Activated CD4-positive, alpha-beta T cell treated with anti-CD3 and anti-CD28 coated beads, Interleukin-2, amount 10 ng/mL, durations not matched to agents 7 days and 5 days (primary cell): ENCODE measurements at regions not wholly inside any gene's neighbourhood (a gene's known extent, or its start where the extent isn't known, plus 50 kb on each side); places are given as distances from the start of the nearest gene placed in this dataset.

Source experiments
- CTCF ChIA-PET: fragments of 350-600 bp; sonication (Branson Sonifier 250); formaldehyde crosslinking; loops from one replicate; lab custom pipeline; 2021; ENCODE audit warnings: antibody characterized with exemption; lab: Charles Lee
- POLR2A ChIA-PET: fragments of 350-600 bp; sonication (Branson Sonifier 250); formaldehyde crosslinking; loops from one replicate; lab custom pipeline; 2021; ENCODE audit warnings: antibody characterized with exemption; lab: Charles Lee
- DNase-seq: peaks from one replicate; pipeline ENCODE4 v3.0.0-alpha.2; 2020
- H3K27ac Mint-ChIP-seq: one replicate; pipeline ENCODE4 v1.8.0; 2021; ENCODE audit warnings: mild to moderate bottlenecking, moderate library complexity, mixed read lengths
- H3K27me3 Mint-ChIP-seq: one replicate; pipeline ENCODE4 v1.8.0; 2021; ENCODE audit warnings: mixed read lengths
- H3K36me3 Mint-ChIP-seq: one replicate; pipeline ENCODE4 v1.8.0; 2021; ENCODE audit warnings: low read depth, mixed read lengths
- H3K4me1 Mint-ChIP-seq: one replicate; pipeline ENCODE4 v1.8.0; 2021; ENCODE audit warnings: mixed read lengths
- H3K4me3 Mint-ChIP-seq: one replicate; pipeline ENCODE4 v1.8.0; 2021; ENCODE audit warnings: mild to moderate bottlenecking, moderate library complexity, mixed read lengths
- H3K9me3 Mint-ChIP-seq: one replicate; pipeline ENCODE4 v1.8.0; 2021; ENCODE audit warnings: mixed read lengths

DNA sequence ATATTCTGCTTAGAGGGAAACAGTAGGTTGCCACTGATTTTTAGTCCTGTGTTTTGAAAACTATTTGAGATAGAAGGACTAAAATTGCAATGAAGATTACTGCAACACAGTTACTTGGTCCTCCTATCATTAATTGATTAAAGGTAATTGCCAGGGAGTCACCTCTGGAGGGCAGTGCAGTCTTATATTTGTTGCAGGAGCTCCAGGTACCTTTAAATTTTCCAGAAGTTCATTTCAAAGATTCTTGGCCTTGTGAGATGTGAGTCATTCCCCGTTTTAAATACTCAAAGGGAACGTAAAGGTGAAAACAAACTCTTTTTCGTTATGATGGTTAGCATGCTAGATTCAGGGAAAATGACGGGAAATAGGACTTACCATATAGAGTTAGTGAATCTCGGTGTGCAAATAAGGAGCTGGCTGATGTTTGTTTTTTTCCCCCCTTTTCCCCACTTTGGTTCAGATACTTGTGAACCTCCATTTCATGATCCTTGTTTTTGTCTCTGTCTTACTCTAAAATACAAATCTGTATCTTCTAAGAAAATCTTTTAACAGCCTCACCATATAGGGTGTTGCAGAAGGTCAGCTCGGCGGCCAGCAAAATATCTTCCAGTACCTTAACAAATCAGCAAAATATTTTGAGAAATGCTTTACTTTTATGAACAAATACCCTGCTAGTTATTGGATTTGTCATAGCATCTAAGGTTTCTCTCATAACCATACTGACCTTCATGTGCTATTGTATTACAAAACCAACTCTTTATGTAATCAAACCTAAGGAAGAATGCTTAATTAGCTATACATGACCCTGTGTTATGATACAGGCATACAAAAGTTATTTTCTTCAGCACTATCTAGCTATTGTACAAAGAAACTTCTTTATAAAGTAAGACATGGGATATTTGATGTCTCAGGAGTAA is 143.0 kb upstream of the HDAC9 start:
- POLR2A ChIA-PET, result no interaction called here
- DNase-seq, result peak; percentile 16
- Mint-ChIP-seq H3K27me3 (no peaks in the 10 kb centered on the region), H3K4me1 (peaks cover 7% of the 10 kb centered on the region), H3K27ac (no peak overlapping the region), H3K4me3 (no peak overlapping the region), H3K9me3 (no peaks in the 10 kb centered on the region), H3K36me3 (no peaks in the 10 kb centered on the region)
- CTCF ChIA-PET, result interaction anchor here (0.6 kb wide), 1 partner anchor 29 kb away, joined by 5 read pairs; no protein-coding TSS in a partner anchor

- Mint-ChIP-seq H3K36me3 (no peaks in the 10 kb centered on the region), H3K27ac (no peak overlapping the region), H3K9me3 (no peaks in the 10 kb centered on the region), H3K4me3 (no peak overlapping the region), H3K4me1 (peaks cover 7% of the 10 kb centered on the region), H3K27me3 (no peaks in the 10 kb centered on the region)
- ChIA-PET POLR2A (no interaction called here), CTCF (no interaction called here)
- no peak for DNase-seq
Observed at GRCh38 chr7:18353339-18353738, 142.2 kb upstream of the HDAC9 start.

GRCh38 chr7:18354108-18355085 is 141.2 kb upstream of the HDAC9 start:
- H3K27me3 Mint-ChIP-seq, result no peaks in the 10 kb centered on the region
- no peak for DNase-seq
- no peaks in the 10 kb centered on the region for H3K9me3 Mint-ChIP-seq
- H3K4me1 Mint-ChIP-seq, result peaks cover 7% of the 10 kb centered on the region
- no peaks in the 10 kb centered on the region for H3K36me3 Mint-ChIP-seq
- no peak overlapping the region for H3K4me3 Mint-ChIP-seq
- H3K27ac Mint-ChIP-seq, result no peak overlapping the region
- POLR2A ChIA-PET, result no interaction called here
- CTCF ChIA-PET, result no interaction called here

DNA sequence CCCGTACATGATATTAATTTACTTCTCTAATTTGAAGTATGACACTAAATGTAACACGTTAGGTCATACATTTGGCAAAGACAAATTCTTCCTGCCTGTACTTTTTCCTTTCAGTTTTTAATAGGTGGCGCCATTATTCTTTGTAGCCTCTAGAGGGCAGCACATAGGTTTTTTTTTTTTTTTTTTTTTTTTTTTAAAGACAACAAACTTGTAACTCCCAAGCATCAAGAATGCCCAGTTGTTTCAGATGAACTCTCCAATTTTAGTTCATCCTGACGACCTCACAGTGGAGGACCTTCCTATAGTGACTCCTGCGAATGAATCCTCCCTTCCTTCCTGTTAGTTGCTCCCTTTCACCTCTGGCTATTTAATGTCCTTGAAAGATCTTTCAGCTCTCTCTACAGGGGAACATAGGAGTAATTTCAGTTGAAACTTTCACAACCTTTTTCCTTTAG is 139.3 kb upstream of the HDAC9 start:
- H3K36me3 Mint-ChIP-seq, result no peaks in the 10 kb centered on the region
- no peak for DNase-seq
- POLR2A ChIA-PET, result no interaction called here
- no peaks in the 10 kb centered on the region for H3K9me3 Mint-ChIP-seq
- peaks cover 7% of the 10 kb centered on the region for H3K4me1 Mint-ChIP-seq
- CTCF ChIA-PET, result interaction anchor here (0.6 kb wide), 1 partner anchor 311 kb away, joined by 3 read pairs; no protein-coding TSS in a partner anchor
- H3K27ac Mint-ChIP-seq, result no peak overlapping the region
- peaks cover 2% of the 10 kb centered on the region for H3K27me3 Mint-ChIP-seq
- no peak overlapping the region for H3K4me3 Mint-ChIP-seq

DNA sequence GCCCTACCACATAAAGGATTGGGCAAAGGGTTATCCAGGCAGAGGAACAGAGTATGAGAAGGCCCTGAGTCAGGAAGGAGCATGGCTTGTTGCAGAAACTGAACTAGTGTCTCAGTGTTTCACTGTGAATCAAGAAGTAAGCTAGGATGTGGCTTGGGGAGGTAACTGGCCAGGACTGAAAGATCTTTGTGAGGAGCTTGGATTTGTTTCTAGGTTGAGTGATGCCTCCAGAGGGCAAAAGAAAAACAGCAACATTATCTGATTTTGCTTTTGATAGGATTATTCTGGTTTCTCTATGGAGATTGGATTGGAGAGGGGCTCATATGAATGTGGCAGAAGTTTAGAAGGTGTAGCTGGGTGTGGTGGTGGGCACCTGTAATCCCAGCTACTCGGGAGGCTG is 137.9 kb upstream of the HDAC9 start:
- ChIA-PET CTCF (no interaction called here), POLR2A (no interaction called here)
- Mint-ChIP-seq H3K4me3 (no peak overlapping the region), H3K27me3 (peaks cover 2% of the 10 kb centered on the region), H3K27ac (no peak overlapping the region), H3K4me1 (peaks cover 7% of the 10 kb centered on the region), H3K9me3 (no peaks in the 10 kb centered on the region), H3K36me3 (no peaks in the 10 kb centered on the region)
- no peak for DNase-seq

- H3K4me1 Mint-ChIP-seq, result no peaks in the 10 kb centered on the region
- H3K36me3 Mint-ChIP-seq, result no peaks in the 10 kb centered on the region
- DNase-seq, result no peak
- H3K9me3 Mint-ChIP-seq, result no peaks in the 10 kb centered on the region
- POLR2A ChIA-PET, result no interaction called here
- no peak overlapping the region for H3K27ac Mint-ChIP-seq
- H3K4me3 Mint-ChIP-seq, result no peak overlapping the region
- H3K27me3 Mint-ChIP-seq, result peaks cover 2% of the 10 kb centered on the region
- CTCF ChIA-PET, result no interaction called here
Observed at GRCh38 chr7:18361756-18362155, 133.8 kb upstream of the HDAC9 start.

GRCh38 chr7:18363751-18364380 is 131.7 kb upstream of the HDAC9 start:
- ChIA-PET CTCF (no interaction called here), POLR2A (no interaction called here)
- Mint-ChIP-seq H3K36me3 (no peaks in the 10 kb centered on the region), H3K27me3 (peaks cover 2% of the 10 kb centered on the region), H3K9me3 (no peaks in the 10 kb centered on the region), H3K27ac (no peak overlapping the region), H3K4me1 (no peaks in the 10 kb centered on the region), H3K4me3 (no peak overlapping the region)
- no peak for DNase-seq

GRCh38 chr7:18364396-18364795 is 131.2 kb upstream of the HDAC9 start:
- CTCF ChIA-PET, result interaction anchor here (1.2 kb wide), 1 partner anchor 24 kb away, joined by 3 read pairs; no protein-coding TSS in a partner anchor
- Mint-ChIP-seq H3K9me3 (no peaks in the 10 kb centered on the region), H3K36me3 (no peaks in the 10 kb centered on the region), H3K4me1 (no peaks in the 10 kb centered on the region), H3K4me3 (no peak overlapping the region), H3K27ac (no peak overlapping the region), H3K27me3 (peaks cover 2% of the 10 kb centered on the region)
- POLR2A ChIA-PET, result no interaction called here
- DNase-seq, result no peak

- POLR2A ChIA-PET, result no interaction called here
- Mint-ChIP-seq H3K27me3 (no peaks in the 10 kb centered on the region), H3K27ac (no peak overlapping the region), H3K36me3 (no peaks in the 10 kb centered on the region), H3K4me1 (no peaks in the 10 kb centered on the region), H3K4me3 (no peak overlapping the region), H3K9me3 (no peaks in the 10 kb centered on the region)
- CTCF ChIA-PET, result no interaction called here
- DNase-seq, result no peak
Observed at GRCh38 chr7:18366394-18366793, 129.2 kb upstream of the HDAC9 start.

- H3K27me3 Mint-ChIP-seq, result no peaks in the 10 kb centered on the region
- POLR2A ChIA-PET, result no interaction called here
- CTCF ChIA-PET, result no interaction called here
- H3K9me3 Mint-ChIP-seq, result no peaks in the 10 kb centered on the region
- H3K36me3 Mint-ChIP-seq, result no peaks in the 10 kb centered on the region
- H3K4me1 Mint-ChIP-seq, result no peaks in the 10 kb centered on the region
- H3K4me3 Mint-ChIP-seq, result no peak overlapping the region
- DNase-seq, result no peak
- H3K27ac Mint-ChIP-seq, result no peak overlapping the region
Observed at GRCh38 chr7:18369011-18369410, 126.5 kb upstream of the HDAC9 start.

- ChIA-PET POLR2A (no interaction called here), CTCF (no interaction called here)
- no peak for DNase-seq
- Mint-ChIP-seq H3K36me3 (no peaks in the 10 kb centered on the region), H3K9me3 (no peaks in the 10 kb centered on the region), H3K4me3 (no peak overlapping the region), H3K4me1 (no peaks in the 10 kb centered on the region), H3K27me3 (no peaks in the 10 kb centered on the region), H3K27ac (no peak overlapping the region)
Observed at GRCh38 chr7:18370633-18371032, 124.9 kb upstream of the HDAC9 start.

DNA sequence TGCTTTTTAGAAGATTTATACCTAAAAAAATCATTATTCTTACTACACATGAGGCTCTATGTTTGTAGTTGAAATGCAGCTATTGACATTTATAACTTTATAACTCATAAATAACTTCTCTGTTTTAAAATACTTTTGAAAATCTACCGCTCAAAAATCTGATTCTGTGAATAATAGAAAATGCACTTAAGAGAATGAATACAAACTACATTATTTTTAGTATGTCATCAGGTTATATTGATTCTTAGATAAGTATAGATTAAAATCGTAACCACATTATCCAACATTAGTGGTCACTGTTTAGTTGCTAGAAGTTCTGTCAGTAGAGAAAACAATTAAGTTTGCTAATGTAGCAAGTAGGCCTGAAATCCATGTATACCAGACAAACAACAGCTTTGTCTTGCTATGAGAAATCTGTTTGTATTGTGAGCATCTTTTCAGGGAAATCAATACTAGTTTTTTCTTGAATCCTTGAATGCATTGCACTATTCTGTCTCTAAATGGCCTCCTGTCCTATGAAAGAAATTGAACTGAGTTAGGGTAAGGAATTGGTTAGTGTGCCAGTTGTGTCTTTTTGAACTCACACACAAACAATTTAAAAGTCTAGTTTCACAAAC is 116.5 kb upstream of the HDAC9 start:
- DNase-seq, result no peak
- no peaks in the 10 kb centered on the region for H3K27me3 Mint-ChIP-seq
- H3K36me3 Mint-ChIP-seq, result no peaks in the 10 kb centered on the region
- CTCF ChIA-PET, result no interaction called here
- H3K27ac Mint-ChIP-seq, result no peak overlapping the region
- H3K4me3 Mint-ChIP-seq, result no peak overlapping the region
- no peaks in the 10 kb centered on the region for H3K9me3 Mint-ChIP-seq
- POLR2A ChIA-PET, result no interaction called here
- no peaks in the 10 kb centered on the region for H3K4me1 Mint-ChIP-seq
